Panc1 (cell line): ENCODE measurements at regions not wholly inside any gene's neighbourhood (a gene's known extent, or its start where the extent isn't known, plus 50 kb on each side); places are given as distances from the start of the nearest gene placed in this dataset.

Experiments used
- ATAC-seq: fragments of 200-7000 bp; cut with Tn5 transposase; 2 replicates; pipeline ENCODE4 v1.9.1; 2020; ENCODE audit warnings: mild to moderate bottlenecking, moderate library complexity
- BruUV-seq: library from RNA; stranded (reverse); fragments of 400-500 nt; replicated peaks from 2 replicates; lab custom pipeline; 2021; lab: Mats Ljungman, UMichigan
- CTCF ChIA-PET: fragments of 300-600 bp; sonication (Branson Sonifier 250); formaldehyde crosslinking; loops from one replicate; lab custom pipeline; 2022; ENCODE audit warnings: antibody characterized with exemption; lab: Charles Lee
- POLR2A ChIA-PET: fragments of 300-600 bp; sonication (Branson Sonifier 250); formaldehyde crosslinking; loops from one replicate; lab custom pipeline; 2022; ENCODE audit warnings: antibody characterized with exemption; lab: Charles Lee
- DNase-seq: peaks from one replicate; pipeline ENCODE4 v3.0.0-alpha.2; 2010; ENCODE audit warnings: low read depth, low spot score
- H3K27ac ChIP-seq: 2 replicates; pipeline ENCODE4 v1.5.1; 2011; ENCODE audit warnings: mild to moderate bottlenecking, low read length, inconsistent platforms
- H3K27me3 ChIP-seq: fragments of 200-500 bp; sonication (Bioruptor generic); 2 replicates; pipeline ENCODE4 v1.6.0; 2014; ENCODE audit warnings: low read length, inconsistent platforms; ENCODE audit not compliant: control insufficient read depth, insufficient read depth
- H3K36me3 ChIP-seq: fragments of 200-500 bp; sonication (Bioruptor generic); 2 replicates; pipeline ENCODE4 v1.5.1; 2014; ENCODE audit warnings: inconsistent platforms, mild to moderate bottlenecking, low read length, moderate library complexity; ENCODE audit not compliant: control insufficient read depth, insufficient read depth
- H3K4me1 ChIP-seq: 2 replicates; pipeline ENCODE4 v1.5.1; 2011; ENCODE audit warnings: inconsistent platforms, mild to moderate bottlenecking, low read length, moderate library complexity; ENCODE audit not compliant: control insufficient read depth, insufficient read depth
- H3K4me3 ChIP-seq, 2 experiments: 2 replicates each; pipeline ENCODE4 v1.5.1; 2011 to 2012; ENCODE audit warnings: low read depth in 2 of 2, low read length in 2 of 2, mild to moderate bottlenecking in 2 of 2, inconsistent platforms in 1 of 2, moderate library complexity in 1 of 2
- H3K9me3 ChIP-seq: fragments of 200-500 bp; sonication (Bioruptor generic); 2 replicates; pipeline ENCODE4 v1.5.1; 2014; ENCODE audit warnings: low read depth, mild to moderate bottlenecking, inconsistent platforms, low read length, moderate library complexity; ENCODE audit not compliant: control insufficient read depth, insufficient read depth
- POLR2AphosphoS5 ChIP-seq: IDR thresholded peaks from 2 replicates; pipeline ENCODE4 v1.6.1; 2012; ENCODE audit warnings: mild to moderate bottlenecking, low read depth, low read length, moderate library complexity
- SIN3A ChIP-seq: IDR thresholded peaks from 2 replicates; pipeline ENCODE4 v1.6.1; 2012; ENCODE audit warnings: low read depth, mild to moderate bottlenecking, low read length, moderate library complexity, borderline replicate concordance; ENCODE audit not compliant: insufficient read depth
- TCF7L2 ChIP-seq: IDR thresholded peaks from 2 replicates; pipeline ENCODE4 v1.6.1; 2011; ENCODE audit warnings: mild to moderate bottlenecking, low read depth, low read length, inconsistent platforms
- in situ Hi-C: cut with HindIII; loops from 2 replicates; pipeline ENCODE4 v1.10.0; 2016; ENCODE audit warnings: low sequenced_read_pairs, low pct_unique_long_range_greater_than_20kb
- intact Hi-C: fragments of 100-400 bp; cut with micrococcal nuclease; formaldehyde crosslinking; loops from one replicate; pipeline ENCODE4 v1.10.0; 2022; ENCODE audit not compliant: unreplicated experiment
- TF ChIP-seq, protein P1 (sequence below): fragments of 450-650 bp; IDR thresholded peaks from 2 replicates; pipeline ENCODE4 v1.5.1; 2017; ENCODE audit warnings: mild to moderate bottlenecking
- TF ChIP-seq, protein P2 (sequence below), 2 experiments: IDR thresholded peaks; 2 replicates each; pipeline ENCODE4 v1.6.1; 2011 to 2012; ENCODE audit warnings: low read depth in 2 of 2, control low read depth in 1 of 2, low read length in 1 of 2, mild to moderate bottlenecking in 1 of 2, moderate library complexity in 1 of 2; ENCODE audit not compliant: insufficient read depth in 1 of 2

DNA sequence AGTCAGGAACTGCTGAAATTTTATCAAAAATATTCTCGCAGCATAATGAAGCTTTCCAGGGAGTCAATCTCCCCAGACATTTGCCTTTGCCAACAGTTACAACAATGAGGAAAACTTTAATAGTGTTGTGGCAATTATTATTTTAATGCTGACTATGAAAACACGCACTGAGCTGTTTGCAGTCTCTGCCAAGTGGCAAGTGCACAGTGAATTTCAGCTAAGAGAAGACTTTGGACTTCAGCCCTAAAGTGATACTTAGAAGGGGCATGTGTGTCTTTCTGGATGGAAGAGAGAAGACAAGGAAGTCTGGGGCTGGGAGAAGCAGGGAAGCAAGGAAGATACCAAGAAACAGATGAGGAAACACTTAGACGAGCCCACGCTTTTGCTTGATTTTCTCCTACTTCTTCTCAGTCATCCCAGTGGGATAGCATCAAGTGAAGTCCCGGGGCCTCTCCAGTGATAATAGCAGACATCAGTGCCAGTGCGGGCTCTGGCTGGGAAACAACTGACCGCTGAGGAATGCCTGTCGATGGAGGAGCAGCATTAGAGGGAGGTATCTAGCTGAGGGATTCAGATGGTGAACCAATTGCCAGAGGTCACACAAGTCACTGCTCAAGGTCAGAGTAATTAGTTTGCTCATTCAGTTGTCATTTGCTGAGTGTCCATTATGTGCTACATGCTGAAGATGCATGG lies 196.3 kb downstream of the TTLL7 start:
- ATAC-seq (no peak), DNase-seq (no peak)
- in situ Hi-C loops (no loop called here), intact Hi-C loops (no loop called here)
- POLR2A ChIA-PET = no interaction called here
- Histone ChIP-seq H3K4me3 (no peak overlapping the region), H3K4me1 (no peaks in the 10 kb centered on the region), H3K36me3 (no peaks in the 10 kb centered on the region), H3K27me3 (no peaks in the 10 kb centered on the region; the same call in none of the 2 replicates), H3K27ac (no peak overlapping the region), H3K9me3 (no peaks in the 10 kb centered on the region)
- TF ChIP-seq, protein P1, sequence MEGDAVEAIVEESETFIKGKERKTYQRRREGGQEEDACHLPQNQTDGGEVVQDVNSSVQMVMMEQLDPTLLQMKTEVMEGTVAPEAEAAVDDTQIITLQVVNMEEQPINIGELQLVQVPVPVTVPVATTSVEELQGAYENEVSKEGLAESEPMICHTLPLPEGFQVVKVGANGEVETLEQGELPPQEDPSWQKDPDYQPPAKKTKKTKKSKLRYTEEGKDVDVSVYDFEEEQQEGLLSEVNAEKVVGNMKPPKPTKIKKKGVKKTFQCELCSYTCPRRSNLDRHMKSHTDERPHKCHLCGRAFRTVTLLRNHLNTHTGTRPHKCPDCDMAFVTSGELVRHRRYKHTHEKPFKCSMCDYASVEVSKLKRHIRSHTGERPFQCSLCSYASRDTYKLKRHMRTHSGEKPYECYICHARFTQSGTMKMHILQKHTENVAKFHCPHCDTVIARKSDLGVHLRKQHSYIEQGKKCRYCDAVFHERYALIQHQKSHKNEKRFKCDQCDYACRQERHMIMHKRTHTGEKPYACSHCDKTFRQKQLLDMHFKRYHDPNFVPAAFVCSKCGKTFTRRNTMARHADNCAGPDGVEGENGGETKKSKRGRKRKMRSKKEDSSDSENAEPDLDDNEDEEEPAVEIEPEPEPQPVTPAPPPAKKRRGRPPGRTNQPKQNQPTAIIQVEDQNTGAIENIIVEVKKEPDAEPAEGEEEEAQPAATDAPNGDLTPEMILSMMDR = no peak
- no TSS peak for BruUV-seq
- CTCF ChIA-PET = no interaction called here

DNA sequence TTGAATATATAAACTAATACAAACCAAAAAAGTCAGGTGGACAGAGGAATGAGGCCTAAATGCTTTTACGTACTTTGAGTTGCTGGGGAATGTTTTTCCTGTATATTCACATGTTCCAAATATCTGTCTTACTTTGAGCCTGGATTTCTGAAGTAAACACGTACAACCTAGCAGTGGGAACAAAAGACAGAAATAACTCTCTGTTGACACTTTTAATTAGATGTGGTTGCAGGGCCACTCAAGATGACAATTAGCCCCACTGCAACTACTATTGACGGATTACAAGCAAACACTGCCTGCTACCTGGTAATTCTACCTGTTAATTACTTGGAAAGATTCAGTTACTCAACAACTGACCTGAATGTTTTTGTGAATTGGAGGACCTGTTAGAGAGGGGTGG lies 196.9 kb downstream of the TTLL7 start:
- no peaks in the 10 kb centered on the region for H3K9me3 ChIP-seq
- no TSS peak for BruUV-seq
- intact Hi-C loops (no loop called here), in situ Hi-C loops (no loop called here)
- H3K4me3 ChIP-seq = no peak overlapping the region
- ChIA-PET CTCF (interaction anchor here (0.6 kb wide), 1 partner anchor 245 kb away, joined by 3 read pairs; no protein-coding TSS in a partner anchor), POLR2A (no interaction called here)
- no peaks in the 10 kb centered on the region for H3K4me1 ChIP-seq
- H3K36me3 ChIP-seq = no peaks in the 10 kb centered on the region
- H3K27ac ChIP-seq = no peak overlapping the region
- no peaks in the 10 kb centered on the region; the same call in none of the 2 replicates for H3K27me3 ChIP-seq
- no peak for DNase-seq
- TF ChIP-seq, protein P1 = no peak
- TF ChIP-seq, protein P2, sequence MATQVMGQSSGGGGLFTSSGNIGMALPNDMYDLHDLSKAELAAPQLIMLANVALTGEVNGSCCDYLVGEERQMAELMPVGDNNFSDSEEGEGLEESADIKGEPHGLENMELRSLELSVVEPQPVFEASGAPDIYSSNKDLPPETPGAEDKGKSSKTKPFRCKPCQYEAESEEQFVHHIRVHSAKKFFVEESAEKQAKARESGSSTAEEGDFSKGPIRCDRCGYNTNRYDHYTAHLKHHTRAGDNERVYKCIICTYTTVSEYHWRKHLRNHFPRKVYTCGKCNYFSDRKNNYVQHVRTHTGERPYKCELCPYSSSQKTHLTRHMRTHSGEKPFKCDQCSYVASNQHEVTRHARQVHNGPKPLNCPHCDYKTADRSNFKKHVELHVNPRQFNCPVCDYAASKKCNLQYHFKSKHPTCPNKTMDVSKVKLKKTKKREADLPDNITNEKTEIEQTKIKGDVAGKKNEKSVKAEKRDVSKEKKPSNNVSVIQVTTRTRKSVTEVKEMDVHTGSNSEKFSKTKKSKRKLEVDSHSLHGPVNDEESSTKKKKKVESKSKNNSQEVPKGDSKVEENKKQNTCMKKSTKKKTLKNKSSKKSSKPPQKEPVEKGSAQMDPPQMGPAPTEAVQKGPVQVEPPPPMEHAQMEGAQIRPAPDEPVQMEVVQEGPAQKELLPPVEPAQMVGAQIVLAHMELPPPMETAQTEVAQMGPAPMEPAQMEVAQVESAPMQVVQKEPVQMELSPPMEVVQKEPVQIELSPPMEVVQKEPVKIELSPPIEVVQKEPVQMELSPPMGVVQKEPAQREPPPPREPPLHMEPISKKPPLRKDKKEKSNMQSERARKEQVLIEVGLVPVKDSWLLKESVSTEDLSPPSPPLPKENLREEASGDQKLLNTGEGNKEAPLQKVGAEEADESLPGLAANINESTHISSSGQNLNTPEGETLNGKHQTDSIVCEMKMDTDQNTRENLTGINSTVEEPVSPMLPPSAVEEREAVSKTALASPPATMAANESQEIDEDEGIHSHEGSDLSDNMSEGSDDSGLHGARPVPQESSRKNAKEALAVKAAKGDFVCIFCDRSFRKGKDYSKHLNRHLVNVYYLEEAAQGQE (IDR thresholded peaks at IDR 0.05; ENCODE audit: insufficient read depth in 1 of 2, low read depth in 2 of 2, low read length in 1 of 2) = no peak
- no peak for TF ChIP-seq TCF7L2
- no peak for TF ChIP-seq SIN3A
- no peak for TF ChIP-seq POLR2AphosphoS5
- no peak for ATAC-seq
